DMS114 treated with DMSO at 0.1 percent for 48 hours (cell line): ENCODE measurements at regions not wholly inside any gene's neighbourhood (a gene's known extent, or its start where the extent isn't known, plus 50 kb on each side); places are given as distances from the start of the nearest gene placed in this dataset.

Experiments used
- DNase-seq: peaks from one replicate; lab custom pipeline; 2025; ENCODE audit not compliant: unreplicated experiment; lab: John Stamatoyannopoulos, UW

- no peak for DNase-seq
These were observed 263.2 kb downstream of the BUD13 start for GRCh38 chr11:116509551-116509950.

- no peak for DNase-seq
These were observed 264.7 kb downstream of the BUD13 start for GRCh38 chr11:116507849-116508695.

GRCh38 chr11:116507016-116507415 lies 265.8 kb downstream of the BUD13 start:
- no peak for DNase-seq

- no peak for DNase-seq
These were observed 266.4 kb downstream of the BUD13 start for GRCh38 chr11:116506263-116506825.

GRCh38 chr11:116505298-116506262 lies 267.2 kb downstream of the BUD13 start:
- no peak for DNase-seq

GRCh38 chr11:116504541-116505297 lies 268.1 kb downstream of the BUD13 start:
- DNase-seq, result no peak

GRCh38 chr11:116503216-116504160 lies 269.3 kb downstream of the BUD13 start:
- DNase-seq, result no peak

GRCh38 chr11:116502641-116503061 lies 270.1 kb downstream of the BUD13 start:
- DNase-seq, result no peak

GRCh38 chr11:116501728-116502127 lies 271.1 kb downstream of the BUD13 start:
- no peak for DNase-seq

GRCh38 chr11:116500947-116501602 lies 271.7 kb downstream of the BUD13 start:
- DNase-seq, result no peak

GRCh38 chr11:116500026-116500946 lies 272.5 kb downstream of the BUD13 start:
- DNase-seq, result no peak

- DNase-seq, result peak; percentile 1
These were observed 273.3 kb downstream of the BUD13 start for GRCh38 chr11:116499396-116500003.

GRCh38 chr11:116498161-116498560 lies 274.6 kb downstream of the BUD13 start:
- no peak for DNase-seq

- DNase-seq, result no peak
These were observed 280.2 kb downstream of the BUD13 start for GRCh38 chr11:116492600-116492999.

- DNase-seq, result no peak
These were observed 283.9 kb downstream of the BUD13 start for GRCh38 chr11:116488836-116489389.

GRCh38 chr11:116485425-116485824 lies 287.4 kb downstream of the BUD13 start:
- no peak for DNase-seq

GRCh38 chr11:116482716-116483115 lies 290.1 kb downstream of the BUD13 start:
- no peak for DNase-seq
